HepG2 (cell line): ENCODE measurements at regions not wholly inside any gene's neighbourhood (a gene's known extent, or its start where the extent isn't known, plus 50 kb on each side); places are given as distances from the start of the nearest gene placed in this dataset.

Experiments
- ATAC-seq: fragments of 200-7000 bp; cut with Tn5 transposase; 3 replicates; pipeline ENCODE4 v1.9.1; 2020; ENCODE audit warnings: mild to moderate bottlenecking, moderate library complexity
- BruUV-seq: library from RNA; stranded (reverse); fragments of 400-500 nt; replicated peaks from 2 replicates; lab custom pipeline; 2021; lab: Mats Ljungman, UMichigan
- CTCF ChIA-PET: fragments of 300-600 bp; formaldehyde crosslinking; extraction: SDS; loops from one replicate; lab custom pipeline; 2021; ENCODE audit warnings: low total read pairs, inconsistent platforms, low intra/inter-chr PET ratio; lab: Yijun Ruan, JAX
- POLR2A ChIA-PET: fragments of 350-600 bp; sonication (Branson Sonifier 250); formaldehyde crosslinking; loops from one replicate; lab custom pipeline; 2020; ENCODE audit warnings: antibody characterized with exemption, inconsistent platforms; lab: Yijun Ruan, JAX
- DNase-seq: peaks from one replicate; pipeline ENCODE4 v3.0.0-alpha.2; 2015; ENCODE audit warnings: low spot score
- FAIRE-seq: peaks from 3 replicates; lab custom pipeline; 2011; peaks lifted over from hg19 to GRCh38; lab: Jason Lieb, UNC
- H2AFZ ChIP-seq: one replicate; pipeline ENCODE4 v1.6.1; 2011; ENCODE audit warnings: low read length, inconsistent platforms
- H3K27ac ChIP-seq: fragments of 300-600 bp; 3 replicates; pipeline ENCODE4 v1.8.0; 2011; ENCODE audit warnings: mixed run types, mild to moderate bottlenecking, mixed read lengths, low read length, inconsistent platforms; ENCODE audit not compliant: insufficient read depth; ENCODE audit errors: extremely low read length
- H3K27me3 ChIP-seq, 2 experiments: fragments of 200-600 bp in 1 of 2; 2 replicates in 1 of 2; 3 replicates in 1 of 2; pipeline versions ENCODE4 v1.6.0 to v1.8.0; 2011; ENCODE audit warnings: low read length in 2 of 2, mild to moderate bottlenecking in 2 of 2, moderate library complexity in 2 of 2, inconsistent platforms in 1 of 2; ENCODE audit not compliant: insufficient read depth in 2 of 2, control insufficient read depth in 1 of 2
- H3K36me3 ChIP-seq, 2 experiments: fragments of 200-600 bp in 1 of 2; replicated peaks in 1 of 2; 2 replicates in 1 of 2; 3 replicates in 1 of 2; pipeline versions ENCODE4 v1.5.1 to v1.8.0; 2011; ENCODE audit warnings: low read length in 2 of 2, inconsistent platforms in 1 of 2; ENCODE audit not compliant: insufficient read depth in 2 of 2, control insufficient read depth in 1 of 2
- H3K4me1 ChIP-seq: 2 replicates; pipeline ENCODE4 v1.5.1; 2012; ENCODE audit warnings: low read length, inconsistent platforms; ENCODE audit not compliant: insufficient read depth
- H3K4me2 ChIP-seq: 2 replicates; pipeline ENCODE4 v1.6.0; 2011; ENCODE audit warnings: low read depth, low read length, inconsistent platforms
- H3K4me3 ChIP-seq, 3 experiments: fragments of 200-600 bp in 1 of 3; sonication (generic), shearing (Covaris generic) in 1 of 3; replicated peaks in 1 of 3; 2 replicates each; pipeline ENCODE4 v1.5.1; 2011 to 2016; ENCODE audit warnings: low read length in 3 of 3, inconsistent platforms in 2 of 3, low read depth in 2 of 3, mild to moderate bottlenecking in 2 of 3, control low read depth in 1 of 3, mixed read lengths in 1 of 3; ENCODE audit not compliant: insufficient read depth in 1 of 3
- H3K79me2 ChIP-seq: one replicate; pipeline ENCODE4 v1.6.1; 2011; ENCODE audit warnings: low read length, inconsistent platforms; ENCODE audit not compliant: insufficient read depth
- H3K9ac ChIP-seq: 2 replicates; pipeline ENCODE4 v1.6.0; 2011; ENCODE audit warnings: mild to moderate bottlenecking, low read depth, low read length, inconsistent platforms; ENCODE audit not compliant: insufficient read depth
- H3K9me3 ChIP-seq: 2 replicates; pipeline ENCODE4 v1.5.1; 2012; ENCODE audit warnings: mild to moderate bottlenecking, low read length
- H4K20me1 ChIP-seq: 2 replicates; pipeline ENCODE4 v1.6.0; 2011; ENCODE audit warnings: inconsistent platforms, mild to moderate bottlenecking, low read length, moderate library complexity; ENCODE audit not compliant: insufficient read depth
- CBX2 ChIP-seq, 2 experiments: fragments of 200-600 bp in 1 of 2; sonication (generic); formaldehyde crosslinking in 1 of 2; IDR thresholded peaks; 2 replicates each; pipeline versions ENCODE4 v1.7.0 to v1.8.1; 2018 to 2022; ENCODE audit warnings: low read depth in 2 of 2, low read length in 1 of 2, mild to moderate bottlenecking in 1 of 2, missing genetic modification reagents in 1 of 2
- FOXK1 ChIP-seq: sonication (generic); formaldehyde crosslinking; IDR thresholded peaks from 2 replicates; pipeline ENCODE4 v1.4.0; 2020; ENCODE audit warnings: low read depth, missing genetic modification reagents, borderline replicate concordance
- IRF2 ChIP-seq: IDR thresholded peaks from 2 replicates; pipeline ENCODE4 v1.6.1; 2018; ENCODE audit warnings: missing genetic modification reagents, missing compliant biosample characterization
- JDP2 ChIP-seq: sonication (generic); formaldehyde crosslinking; IDR thresholded peaks from 2 replicates; pipeline ENCODE4 v1.8.1; 2022; ENCODE audit warnings: missing genetic modification reagents, borderline replicate concordance
- KDM1A ChIP-seq: IDR thresholded peaks from 2 replicates; pipeline ENCODE4 v1.6.1; 2016; ENCODE audit warnings: missing compliant biosample characterization
- PTBP1 ChIP-seq: fragments of 200-400 bp; formaldehyde crosslinking; IDR thresholded peaks from 2 replicates; pipeline ENCODE4 v1.6.1; 2018; ENCODE audit warnings: low read length, low read depth; ENCODE audit not compliant: poor library complexity, severe bottlenecking
- TGIF2 ChIP-seq: IDR thresholded peaks from 2 replicates; pipeline ENCODE4 v1.6.1; 2016; ENCODE audit warnings: control low read depth, missing compliant biosample characterization
- U2AF2 ChIP-seq: fragments of 200-400 bp; formaldehyde crosslinking; IDR thresholded peaks from 2 replicates; pipeline ENCODE4 v1.6.1; 2017; ENCODE audit warnings: low read depth, mild to moderate bottlenecking, low read length
- ZBTB21 ChIP-seq: sonication (generic); formaldehyde crosslinking; IDR thresholded peaks from 2 replicates; pipeline ENCODE4 v1.4.0; 2020; ENCODE audit warnings: missing genetic modification reagents
- ZBTB38 ChIP-seq: sonication (generic); formaldehyde crosslinking; IDR thresholded peaks from 2 replicates; pipeline ENCODE4 v1.5.1; 2020; ENCODE audit warnings: mild to moderate bottlenecking, missing genetic modification reagents
- ZFAT ChIP-seq: sonication (generic); formaldehyde crosslinking; conservative IDR thresholded peaks from 2 replicates; pipeline ENCODE4 v1.8.1; 2023; ENCODE audit warnings: missing genetic modification reagents, inconsistent platforms
- ZNF12 ChIP-seq: sonication (generic); formaldehyde crosslinking; IDR thresholded peaks from 2 replicates; pipeline ENCODE4 v1.5.0; 2020; ENCODE audit warnings: missing genetic modification reagents
- ZNF205 ChIP-seq: IDR thresholded peaks from 2 replicates; pipeline ENCODE4 v1.6.1; 2018; ENCODE audit warnings: missing biosample characterization, missing genetic modification reagents
- ZNF891 ChIP-seq: sonication (generic); formaldehyde crosslinking; IDR thresholded peaks from 2 replicates; pipeline ENCODE4 v1.5.0; 2020; ENCODE audit warnings: mild to moderate bottlenecking, missing genetic modification reagents
- WGBS: methylation state at CpG from one replicate; pipeline ENCODE4 v1.1.6; 2017; ENCODE audit warnings: low lambda C conversion rate; 5-methylcytosine and 5-hydroxymethylcytosine counted together
- in situ Hi-C: cut with HindIII; loops from 2 replicates; pipeline ENCODE4 v1.10.0; 2017; ENCODE audit warnings: low pct_unique_long_range_greater_than_20kb; ENCODE audit not compliant: extremely low pct_ligation_motif_present
- intact Hi-C: fragments of 100-400 bp; cut with micrococcal nuclease; formaldehyde crosslinking; loops from one replicate; pipeline ENCODE4 v1.10.0; 2022; ENCODE audit not compliant: unreplicated experiment
- TF ChIP-seq, protein P1 (sequence below): sonication (generic); formaldehyde crosslinking; IDR thresholded peaks from 2 replicates; pipeline ENCODE4 v1.8.0; 2022; ENCODE audit warnings: mild to moderate bottlenecking, missing genetic modification reagents, moderate library complexity
- TF ChIP-seq, protein P2 (sequence below): fragments of 450-650 bp; IDR thresholded peaks from 2 replicates; pipeline ENCODE4 v1.6.1; 2017; ENCODE audit warnings: mild to moderate bottlenecking

DNA sequence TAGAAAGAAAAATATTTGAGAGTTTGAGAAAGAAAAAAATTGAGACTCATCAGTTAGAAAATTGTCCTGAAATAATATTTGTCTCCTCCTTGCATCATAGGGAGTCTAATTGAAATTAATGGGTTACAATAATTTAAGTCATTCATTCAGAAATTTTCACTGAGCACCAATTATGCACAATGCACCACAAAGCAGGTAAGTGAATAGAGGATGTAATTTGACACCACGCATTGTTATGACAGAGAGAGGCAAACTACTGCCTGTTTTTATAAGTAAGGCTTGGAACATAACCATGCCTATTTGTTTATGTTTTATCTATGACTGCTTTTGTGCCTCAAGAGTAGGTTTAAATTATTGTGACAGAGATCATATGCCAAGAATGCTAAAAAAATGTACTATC lies 537.9 kb upstream of the FAT3 start (continued):
- TF ChIP-seq CBX2 (IDR thresholded peaks at IDR 0.05; ENCODE audit: low read depth, low read length) (no peak), CBX2 (CRISPR knock-in tag; IDR thresholded peaks at IDR 0.05; ENCODE audit: low read depth) (no peak), ZFAT (CRISPR knock-in tag) (no peak)
- TF ChIP-seq, protein P1, sequence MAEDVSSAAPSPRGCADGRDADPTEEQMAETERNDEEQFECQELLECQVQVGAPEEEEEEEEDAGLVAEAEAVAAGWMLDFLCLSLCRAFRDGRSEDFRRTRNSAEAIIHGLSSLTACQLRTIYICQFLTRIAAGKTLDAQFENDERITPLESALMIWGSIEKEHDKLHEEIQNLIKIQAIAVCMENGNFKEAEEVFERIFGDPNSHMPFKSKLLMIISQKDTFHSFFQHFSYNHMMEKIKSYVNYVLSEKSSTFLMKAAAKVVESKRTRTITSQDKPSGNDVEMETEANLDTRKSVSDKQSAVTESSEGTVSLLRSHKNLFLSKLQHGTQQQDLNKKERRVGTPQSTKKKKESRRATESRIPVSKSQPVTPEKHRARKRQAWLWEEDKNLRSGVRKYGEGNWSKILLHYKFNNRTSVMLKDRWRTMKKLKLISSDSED: no peak

DNA sequence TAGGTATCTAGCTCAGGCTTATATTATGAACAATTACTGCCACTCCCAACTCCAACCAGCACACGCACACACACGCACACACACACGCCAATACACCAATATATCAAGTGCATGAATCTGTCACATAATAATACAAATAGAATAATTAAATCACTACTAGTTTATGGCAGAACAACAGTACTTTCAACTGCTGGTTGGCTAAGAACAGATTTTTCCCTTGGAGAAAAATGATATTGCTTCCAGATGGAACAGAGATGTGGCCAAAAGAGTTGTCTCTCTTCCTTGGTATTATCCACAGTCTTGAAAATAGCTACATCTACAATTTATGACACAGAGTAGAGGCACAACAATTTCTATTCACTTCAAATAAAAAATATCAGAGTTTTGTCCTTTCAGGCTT lies 538.3 kb upstream of the FAT3 start:
- H3K9ac ChIP-seq: no peak overlapping the region
- WGBS: 53% methylated on average over 3 of the region's 3 CpGs
- ChIA-PET POLR2A (no interaction called here), CTCF (no interaction called here)
- DNase-seq: no peak
- peaks cover 20% of the 10 kb centered on the region for H3K9me3 ChIP-seq
- no peaks in the 10 kb centered on the region for H3K79me2 ChIP-seq
- H3K4me3 ChIP-seq: no peak overlapping the region
- H3K4me2 ChIP-seq: no peak overlapping the region
- H4K20me1 ChIP-seq: no peaks in the 10 kb centered on the region
- intact Hi-C loops (no loop called here), in situ Hi-C loops (no loop called here)
- no peaks in the 10 kb centered on the region for H3K36me3 ChIP-seq
- H3K27me3 ChIP-seq: no peaks in the 10 kb centered on the region
- no TSS peak for BruUV-seq
- ATAC-seq: no peak
- no peak overlapping the region for H3K27ac ChIP-seq
- no peaks in the 10 kb centered on the region for H3K4me1 ChIP-seq
- no peak for TF ChIP-seq U2AF2
- TF ChIP-seq IRF2: no peak
- TF ChIP-seq JDP2 (CRISPR knock-in tag): no peak
- no peak overlapping the region for H2AFZ ChIP-seq
- FAIRE-seq: no peak

DNA sequence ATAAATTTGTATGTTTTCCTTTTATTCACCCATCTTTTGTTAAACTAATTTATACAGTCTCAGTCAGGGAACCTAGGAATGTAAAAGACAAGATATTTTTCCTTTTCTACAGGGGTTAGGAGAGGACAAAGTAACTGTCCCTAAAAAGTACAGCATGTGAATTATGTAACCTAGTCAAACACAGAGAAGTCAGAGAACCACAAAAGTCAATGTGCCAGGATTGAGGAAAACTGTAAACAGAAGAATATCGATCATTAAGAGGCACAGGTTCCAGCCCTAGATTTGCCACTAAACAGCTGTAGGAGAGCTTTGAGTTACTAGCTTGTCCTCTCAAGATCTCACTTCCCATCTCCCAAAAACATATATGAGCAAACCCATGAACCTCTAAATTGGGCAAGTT lies 550.9 kb upstream of the FAT3 start:
- no TSS peak for BruUV-seq
- Histone ChIP-seq H3K27ac (no peak overlapping the region), H3K9ac (no peak overlapping the region), H3K27me3 (no peaks in the 10 kb centered on the region), H3K4me2 (no peak overlapping the region), H3K4me3 (no peak overlapping the region), H3K36me3 (no peaks in the 10 kb centered on the region), H3K79me2 (no peaks in the 10 kb centered on the region), H2AFZ (no peak overlapping the region), H3K4me1 (no peaks in the 10 kb centered on the region), H4K20me1 (no peaks in the 10 kb centered on the region), H3K9me3 (peaks cover 65% of the 10 kb centered on the region)
- in situ Hi-C loops: no loop called here
- no peak for DNase-seq
- ChIA-PET POLR2A (no interaction called here), CTCF (no interaction called here)
- intact Hi-C loops: no loop called here
- ATAC-seq: no peak
- 0% methylated on average over 1 of the region's 1 CpG for WGBS
- no peak for FAIRE-seq
- TF ChIP-seq ZNF205 (CRISPR knock-in tag): no peak
- TF ChIP-seq KDM1A (CRISPR knock-in tag): no peak
- no peak for TF ChIP-seq ZNF12 (CRISPR knock-in tag)
- TF ChIP-seq, protein P2, sequence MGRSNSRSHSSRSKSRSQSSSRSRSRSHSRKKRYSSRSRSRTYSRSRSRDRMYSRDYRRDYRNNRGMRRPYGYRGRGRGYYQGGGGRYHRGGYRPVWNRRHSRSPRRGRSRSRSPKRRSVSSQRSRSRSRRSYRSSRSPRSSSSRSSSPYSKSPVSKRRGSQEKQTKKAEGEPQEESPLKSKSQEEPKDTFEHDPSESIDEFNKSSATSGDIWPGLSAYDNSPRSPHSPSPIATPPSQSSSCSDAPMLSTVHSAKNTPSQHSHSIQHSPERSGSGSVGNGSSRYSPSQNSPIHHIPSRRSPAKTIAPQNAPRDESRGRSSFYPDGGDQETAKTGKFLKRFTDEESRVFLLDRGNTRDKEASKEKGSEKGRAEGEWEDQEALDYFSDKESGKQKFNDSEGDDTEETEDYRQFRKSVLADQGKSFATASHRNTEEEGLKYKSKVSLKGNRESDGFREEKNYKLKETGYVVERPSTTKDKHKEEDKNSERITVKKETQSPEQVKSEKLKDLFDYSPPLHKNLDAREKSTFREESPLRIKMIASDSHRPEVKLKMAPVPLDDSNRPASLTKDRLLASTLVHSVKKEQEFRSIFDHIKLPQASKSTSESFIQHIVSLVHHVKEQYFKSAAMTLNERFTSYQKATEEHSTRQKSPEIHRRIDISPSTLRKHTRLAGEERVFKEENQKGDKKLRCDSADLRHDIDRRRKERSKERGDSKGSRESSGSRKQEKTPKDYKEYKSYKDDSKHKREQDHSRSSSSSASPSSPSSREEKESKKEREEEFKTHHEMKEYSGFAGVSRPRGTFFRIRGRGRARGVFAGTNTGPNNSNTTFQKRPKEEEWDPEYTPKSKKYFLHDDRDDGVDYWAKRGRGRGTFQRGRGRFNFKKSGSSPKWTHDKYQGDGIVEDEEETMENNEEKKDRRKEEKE: no peak
- TF ChIP-seq ZBTB38 (CRISPR knock-in tag): no peak
- no peak for TF ChIP-seq PTBP1
- TF ChIP-seq ZBTB21 (CRISPR knock-in tag): no peak
- no peak for TF ChIP-seq CBX2 (IDR thresholded peaks at IDR 0.05; ENCODE audit: low read depth, low read length)
- no peak for TF ChIP-seq CBX2 (CRISPR knock-in tag; IDR thresholded peaks at IDR 0.05; ENCODE audit: low read depth)
- no peak for TF ChIP-seq FOXK1 (CRISPR knock-in tag)
- no peak for TF ChIP-seq ZNF891 (CRISPR knock-in tag)
- TF ChIP-seq TGIF2: no peak
